SU-DHL-6 (cell line): ENCODE measurements at regions not wholly inside any gene's neighbourhood (a gene's known extent, or its start where the extent isn't known, plus 50 kb on each side); places are given as distances from the start of the nearest gene placed in this dataset.

Source experiments
- CTCF ChIP-seq: fragments of 200-600 bp; sonication (generic); IDR thresholded peaks from one replicate; pipeline ENCODE4 v1.5.1; 2017; ENCODE audit warnings: antibody characterized with exemption, mild to moderate bottlenecking, low read length, moderate library complexity; ENCODE audit not compliant: insufficient read depth, poor library complexity, severe bottlenecking
- EZH2phosphoT487 ChIP-seq: fragments of 200-600 bp; sonication (generic), shearing (Covaris generic); conservative IDR thresholded peaks from 2 replicates; pipeline ENCODE4 v1.6.1; 2018; ENCODE audit warnings: mild to moderate bottlenecking, antibody characterized with exemption, low read length, moderate library complexity, mixed read lengths

GRCh38 chr14:21999402-21999801, 325.8 kb upstream of the OR4E1 start:
- TF ChIP-seq CTCF = no peak
- TF ChIP-seq EZH2phosphoT487 = no peak
